Ascending aorta (tissue), 2 donors: ENCODE measurements at regions not wholly inside any gene's neighbourhood (a gene's known extent, or its start where the extent isn't known, plus 50 kb on each side); places are given as distances from the start of the nearest gene placed in this dataset.

Experiments
- DNase-seq, 2 donors: peaks; one replicate each; pipeline ENCODE4 v3.0.0-alpha.2; 2019; ENCODE audit warnings: low spot score in 2 of 2
- H3K27ac ChIP-seq, 2 donors: fragments of 200-600 bp; sonication (generic); one replicate each; pipeline ENCODE4 v1.5.1; 2016 to 2017; ENCODE audit warnings: mild to moderate bottlenecking in 1 of 2
- H3K27me3 ChIP-seq: fragments of 200-600 bp; sonication (generic); one replicate; pipeline ENCODE4 v1.5.1; 2017
- H3K36me3 ChIP-seq, 2 donors: fragments of 200-600 bp; sonication (generic); one replicate each; pipeline ENCODE4 v1.5.1; 2016
- H3K4me1 ChIP-seq, 2 donors: fragments of 200-600 bp; sonication (generic); one replicate each; pipeline ENCODE4 v1.5.1; 2016 to 2017; ENCODE audit warnings: mild to moderate bottlenecking in 1 of 2
- H3K4me3 ChIP-seq, 2 donors: fragments of 200-600 bp; sonication (generic); one replicate each; pipeline ENCODE4 v1.5.1; 2016 to 2017; ENCODE audit warnings: mild to moderate bottlenecking in 1 of 2
- H3K9me3 ChIP-seq, 2 donors: fragments of 200-600 bp; sonication (generic); one replicate each; pipeline ENCODE4 v1.5.1; 2016
- intact Hi-C: fragments of 100-400 bp; cut with DNase I; formaldehyde crosslinking; loops from one replicate; pipeline ENCODE4 v1.15.1; 2023
- TF ChIP-seq, protein P1 (sequence below), 3 experiments: fragments of 200-600 bp in 2 of 3; fragments of 450-650 bp in 1 of 3; sonication (generic) in 2 of 3; IDR thresholded peaks; one replicate each; pipeline ENCODE4 v1.5.1; 2016 to 2019; ENCODE audit warnings: antibody characterized with exemption in 3 of 3, mild to moderate bottlenecking in 1 of 3, moderate library complexity in 1 of 3

DNA sequence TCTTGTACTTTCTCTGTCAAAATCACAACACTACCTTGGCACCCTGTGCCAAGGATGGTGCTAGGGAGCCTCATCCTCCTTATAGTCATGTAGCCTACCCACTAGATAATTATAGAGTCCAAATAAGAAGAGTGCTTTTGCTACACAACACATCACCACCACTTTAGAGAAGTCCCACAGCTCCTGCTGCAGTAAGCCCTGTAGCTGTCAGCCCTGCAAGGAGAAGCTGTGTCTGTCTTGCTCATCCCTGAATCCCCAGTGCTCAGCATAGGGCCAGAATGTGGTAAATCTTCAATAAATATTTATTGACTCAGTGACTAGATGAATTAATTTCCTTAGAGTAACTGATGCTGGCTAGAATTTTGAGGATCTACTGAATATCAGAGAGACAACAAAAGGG lies 190.8 kb downstream of the ZNF621 start:
- Histone ChIP-seq H3K27me3 (no peaks in the 10 kb centered on the region), H3K4me1 (peaks cover 0 to 7% of the 10 kb centered on the region in 2 donors), H3K36me3 (no peaks in the 10 kb centered on the region), H3K9me3 (no peaks in the 10 kb centered on the region), H3K27ac (no peak overlapping the region), H3K4me3 (no peak overlapping the region)
- DNase-seq = no peak
- TF ChIP-seq, protein P1, sequence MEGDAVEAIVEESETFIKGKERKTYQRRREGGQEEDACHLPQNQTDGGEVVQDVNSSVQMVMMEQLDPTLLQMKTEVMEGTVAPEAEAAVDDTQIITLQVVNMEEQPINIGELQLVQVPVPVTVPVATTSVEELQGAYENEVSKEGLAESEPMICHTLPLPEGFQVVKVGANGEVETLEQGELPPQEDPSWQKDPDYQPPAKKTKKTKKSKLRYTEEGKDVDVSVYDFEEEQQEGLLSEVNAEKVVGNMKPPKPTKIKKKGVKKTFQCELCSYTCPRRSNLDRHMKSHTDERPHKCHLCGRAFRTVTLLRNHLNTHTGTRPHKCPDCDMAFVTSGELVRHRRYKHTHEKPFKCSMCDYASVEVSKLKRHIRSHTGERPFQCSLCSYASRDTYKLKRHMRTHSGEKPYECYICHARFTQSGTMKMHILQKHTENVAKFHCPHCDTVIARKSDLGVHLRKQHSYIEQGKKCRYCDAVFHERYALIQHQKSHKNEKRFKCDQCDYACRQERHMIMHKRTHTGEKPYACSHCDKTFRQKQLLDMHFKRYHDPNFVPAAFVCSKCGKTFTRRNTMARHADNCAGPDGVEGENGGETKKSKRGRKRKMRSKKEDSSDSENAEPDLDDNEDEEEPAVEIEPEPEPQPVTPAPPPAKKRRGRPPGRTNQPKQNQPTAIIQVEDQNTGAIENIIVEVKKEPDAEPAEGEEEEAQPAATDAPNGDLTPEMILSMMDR (IDR thresholded peaks at IDR 0.05) = no peak
- intact Hi-C loops = no loop called here

DNA sequence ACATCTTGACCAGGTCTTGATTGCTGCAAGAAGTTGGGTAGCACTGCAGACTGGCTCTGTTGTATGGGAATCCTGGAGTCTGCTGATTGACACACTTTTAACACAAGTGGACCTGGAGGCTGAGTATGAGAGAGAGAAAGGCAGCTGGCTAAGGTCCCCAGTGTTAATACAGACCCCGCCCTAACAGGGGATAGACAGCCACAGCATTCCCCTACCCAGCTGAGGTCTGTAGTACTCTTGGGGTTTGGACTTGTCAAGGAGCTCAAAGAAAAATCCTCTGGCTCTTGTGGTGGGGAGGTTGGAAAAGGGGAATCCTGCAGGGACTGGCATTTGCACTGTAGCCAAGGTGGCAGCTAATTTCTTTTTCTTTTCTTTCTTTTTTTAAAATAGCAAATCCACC lies 192.7 kb downstream of the ZNF621 start:
- no peaks in the 10 kb centered on the region for H3K9me3 ChIP-seq
- intact Hi-C loops = no loop called here
- H3K27me3 ChIP-seq = no peaks in the 10 kb centered on the region
- no peaks in the 10 kb centered on the region for H3K36me3 ChIP-seq
- peaks cover 0 to 7% of the 10 kb centered on the region in 2 donors for H3K4me1 ChIP-seq
- DNase-seq = no peak
- TF ChIP-seq, protein P1 (IDR thresholded peaks at IDR 0.05) = no peak
- no peak overlapping the region for H3K4me3 ChIP-seq
- no peak overlapping the region for H3K27ac ChIP-seq

GRCh38 chr3:40718209-40718608 lies 193.4 kb downstream of the ZNF621 start:
- H3K27me3 ChIP-seq = no peaks in the 10 kb centered on the region
- intact Hi-C loops = no loop called here

DNA sequence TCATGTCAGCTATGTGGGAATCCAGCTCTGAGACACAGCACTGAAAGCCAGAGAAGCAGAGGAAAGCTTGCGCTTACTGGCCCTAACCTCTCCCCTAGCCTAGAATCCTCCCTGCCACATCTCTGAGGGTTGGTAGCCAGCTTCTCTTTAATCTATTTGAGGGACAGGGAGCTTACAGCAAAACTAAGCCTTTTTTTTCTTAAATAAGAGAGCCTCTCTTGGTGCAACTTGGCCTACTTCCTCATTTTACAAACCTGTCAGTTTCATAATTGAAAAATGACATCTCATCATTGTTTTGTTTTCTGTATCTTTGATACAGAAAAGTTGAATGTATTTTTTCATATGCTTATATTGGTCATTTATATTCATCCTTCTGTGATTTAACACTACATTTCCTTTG lies 193.9 kb downstream of the ZNF621 start:
- intact Hi-C loops = no loop called here
- DNase-seq = no peak
- TF ChIP-seq, protein P1 (IDR thresholded peaks at IDR 0.05) = no peak
- no peak overlapping the region for H3K4me3 ChIP-seq
- H3K27me3 ChIP-seq = no peaks in the 10 kb centered on the region
- no peak overlapping the region for H3K27ac ChIP-seq
- H3K4me1 ChIP-seq = peaks cover 0 to 2% of the 10 kb centered on the region in 2 donors
- H3K36me3 ChIP-seq = no peaks in the 10 kb centered on the region
- H3K9me3 ChIP-seq = no peaks in the 10 kb centered on the region

More at GRCh38 chr3:40718209-40718608, 193.4 kb downstream of the ZNF621 start:
- Histone ChIP-seq H3K36me3 (no peaks in the 10 kb centered on the region), H3K9me3 (no peaks in the 10 kb centered on the region), H3K27ac (no peak overlapping the region), H3K4me3 (no peak overlapping the region), H3K4me1 (peaks cover 0 to 6% of the 10 kb centered on the region in 2 donors)
- TF ChIP-seq, protein P1 (IDR thresholded peaks at IDR 0.05) = no peak
- DNase-seq = no peak

DNA sequence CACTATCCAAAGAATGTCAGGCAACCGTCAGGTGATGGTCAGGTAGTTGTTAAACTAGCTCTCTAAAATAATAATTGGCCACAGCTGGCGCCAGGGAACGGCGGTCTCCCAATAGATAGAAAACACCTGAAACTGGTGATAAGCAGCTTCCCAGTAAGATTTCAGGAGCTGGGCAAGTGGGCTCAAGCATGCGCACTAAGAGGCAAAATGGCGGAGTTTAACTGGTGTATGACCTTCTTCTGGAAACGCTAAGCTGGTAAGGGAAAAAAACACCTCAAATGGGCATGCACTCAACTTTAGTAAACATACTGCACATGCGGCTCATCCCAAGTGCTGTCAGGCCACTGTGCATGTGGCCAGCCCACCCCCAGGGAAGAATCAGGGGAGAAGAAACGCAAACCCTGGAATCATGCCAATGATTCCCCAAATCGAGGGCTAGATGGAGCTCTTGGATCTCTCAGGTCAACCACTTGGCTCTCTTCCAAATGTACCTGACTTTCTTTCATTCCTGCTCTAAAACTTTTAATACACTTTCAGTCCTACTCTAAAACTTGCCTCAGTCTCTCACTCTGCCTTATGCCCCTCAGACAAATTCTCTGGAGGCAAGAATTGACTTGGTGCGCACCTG lies 195.0 kb downstream of the ZNF621 start:
- TF ChIP-seq, protein P1 (IDR thresholded peaks at IDR 0.05) = peak in 2 of 3 experiments; percentile 22 to 48
- DNase-seq = no peak
- intact Hi-C loops = no loop called here

DNA sequence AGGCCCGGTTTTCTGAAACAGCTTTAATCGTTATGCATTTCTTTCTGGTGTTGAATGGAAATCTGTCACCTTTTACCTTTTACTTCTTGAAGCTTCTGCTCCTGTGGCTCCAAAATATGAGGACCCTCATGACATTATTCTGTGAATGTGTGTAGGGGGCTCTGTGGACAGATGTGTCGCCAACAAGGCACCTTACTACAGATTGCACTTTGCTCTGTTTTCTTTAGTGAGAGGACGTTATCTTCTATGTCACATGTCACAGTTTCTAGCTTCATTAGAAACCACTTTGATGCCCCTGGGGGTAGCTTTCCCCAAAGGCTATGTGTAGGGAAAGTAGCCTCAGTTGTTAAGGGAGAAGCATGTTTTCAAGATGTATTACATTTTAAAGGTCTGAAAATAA lies 195.6 kb downstream of the ZNF621 start:
- intact Hi-C loops = no loop called here

More for the DNA sequence above, 195.0 kb downstream of the ZNF621 start:
- Histone ChIP-seq H3K4me3 (no peak overlapping the region), H3K4me1 (no peaks in the 10 kb centered on the region), H3K9me3 (no peaks in the 10 kb centered on the region), H3K27me3 (no peaks in the 10 kb centered on the region), H3K27ac (no peak overlapping the region), H3K36me3 (no peaks in the 10 kb centered on the region)

More for the DNA sequence above, 195.6 kb downstream of the ZNF621 start:
- Histone ChIP-seq H3K27ac (no peak overlapping the region), H3K4me3 (no peak overlapping the region), H3K9me3 (no peaks in the 10 kb centered on the region), H3K4me1 (no peaks in the 10 kb centered on the region), H3K27me3 (no peaks in the 10 kb centered on the region), H3K36me3 (no peaks in the 10 kb centered on the region)
- TF ChIP-seq, protein P1 (IDR thresholded peaks at IDR 0.05) = no peak
- DNase-seq = no peak
